HS-27A (cell line): ENCODE measurements at regions not wholly inside any gene's neighbourhood (a gene's known extent, or its start where the extent isn't known, plus 50 kb on each side); places are given as distances from the start of the nearest gene placed in this dataset.
"Not testable (repeated sequence)": the region's sequence is repeated elsewhere in the genome, so short reads cannot be mapped to it uniquely, and the experiment has no call there.

Source experiments
- DNase-seq: peaks from one replicate; pipeline ENCODE4 v3.0.0-alpha.2; 2012; ENCODE audit warnings: low read depth, missing footprints

DNA sequence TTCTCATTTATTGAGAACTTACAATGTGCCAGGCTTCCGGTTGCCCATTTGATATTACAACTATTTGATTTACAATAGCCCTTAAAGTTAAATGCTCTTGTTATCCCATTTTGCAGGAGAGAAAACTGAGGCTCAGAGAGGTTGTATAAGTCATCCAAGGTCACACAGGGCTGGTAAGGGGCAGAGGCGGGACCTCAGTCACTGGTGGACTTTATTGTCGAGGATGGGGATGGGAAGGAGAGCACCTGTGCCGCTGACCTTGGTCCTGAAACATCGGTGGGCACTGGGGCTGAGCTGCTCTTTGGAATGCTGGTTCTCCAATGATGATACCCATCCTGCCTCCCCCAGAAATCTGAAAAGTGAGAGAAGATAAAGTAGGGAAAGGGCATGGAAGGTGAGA, 265.4 kb downstream of the MIAT start:
- DNase-seq, result no peak

DNA sequence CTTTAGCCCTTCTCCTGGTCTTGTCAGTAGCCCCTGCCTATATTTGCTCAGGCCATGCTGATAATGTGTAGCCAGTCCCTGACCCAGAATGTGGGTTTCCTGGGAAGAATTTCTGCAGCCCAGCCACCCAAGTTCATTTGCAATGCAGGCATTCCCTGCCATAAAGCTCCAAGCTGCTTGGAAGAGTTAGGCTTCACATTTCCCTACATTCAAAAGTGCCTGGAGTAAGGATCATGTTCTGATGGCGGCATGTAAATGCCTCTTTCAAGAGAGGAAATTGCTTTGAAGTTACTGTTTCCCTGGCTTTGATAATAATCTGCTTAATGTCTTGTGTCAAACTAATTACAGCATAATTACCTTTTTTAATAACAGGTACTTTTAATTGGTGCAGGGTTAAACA, 266.1 kb downstream of the MIAT start:
- no peak for DNase-seq

DNA sequence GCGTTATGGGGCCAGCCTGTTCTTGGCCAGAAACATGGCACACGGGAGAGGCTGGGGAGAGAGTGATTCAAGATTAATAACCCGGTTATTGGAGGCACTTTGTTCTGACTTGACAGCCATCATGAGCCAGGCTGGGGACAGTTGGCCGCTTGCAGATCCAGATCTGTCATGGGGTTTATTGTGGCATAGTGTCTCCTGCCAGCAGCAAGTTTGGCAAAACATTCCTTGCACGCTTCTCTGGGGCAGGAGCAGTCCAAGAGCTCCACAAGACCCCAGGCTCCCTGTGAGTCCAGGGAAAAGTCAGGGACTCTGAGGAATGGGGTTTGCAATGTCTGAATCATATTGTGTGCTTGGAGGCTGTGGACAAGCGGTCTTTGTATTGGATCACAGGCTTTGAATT, 270.4 kb downstream of the MIAT start:
- DNase-seq, result no peak

DNA sequence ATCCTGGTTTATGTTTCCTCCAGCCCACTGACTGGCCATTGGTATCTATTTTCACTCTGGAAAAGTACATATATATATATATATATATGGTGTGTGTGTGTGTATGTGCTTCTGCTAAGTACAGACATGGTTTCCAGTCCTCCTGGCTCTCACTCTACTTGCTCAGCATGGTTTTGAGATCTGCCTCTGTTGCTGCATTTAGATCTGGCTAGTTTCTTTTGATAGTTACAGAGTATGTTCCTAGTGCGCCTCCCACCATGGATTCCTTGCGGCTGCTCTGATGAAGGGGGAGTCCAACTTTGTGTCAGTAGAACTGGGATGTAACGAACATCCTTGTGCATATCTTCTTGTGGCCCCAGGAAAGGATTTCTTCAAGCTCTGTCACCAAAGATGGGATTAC, 274.1 kb downstream of the MIAT start:
- no peak for DNase-seq

DNA sequence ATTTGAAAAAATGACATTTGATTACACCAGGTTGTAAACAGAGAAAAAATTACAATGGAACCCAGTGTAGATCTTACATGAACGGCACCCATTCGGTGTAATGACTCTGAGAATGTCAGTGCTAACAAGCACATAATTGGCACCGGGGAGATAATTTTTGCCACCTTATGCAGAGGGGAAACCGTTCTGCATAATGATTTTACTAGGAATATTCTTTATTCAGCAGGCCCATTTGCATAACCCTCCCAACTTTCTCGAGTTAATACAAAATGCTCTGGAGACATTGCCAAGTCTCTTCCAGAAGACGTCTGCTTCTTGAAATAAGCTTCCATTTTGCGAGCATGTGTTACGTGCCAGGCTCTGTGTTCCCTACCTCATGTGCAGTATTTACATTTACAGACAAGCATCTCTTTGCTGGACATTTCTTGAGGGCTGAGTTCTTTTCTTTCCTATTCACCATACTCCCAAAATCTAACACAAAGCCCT, 275.8 kb downstream of the MIAT start:
- DNase-seq, result no peak

DNA sequence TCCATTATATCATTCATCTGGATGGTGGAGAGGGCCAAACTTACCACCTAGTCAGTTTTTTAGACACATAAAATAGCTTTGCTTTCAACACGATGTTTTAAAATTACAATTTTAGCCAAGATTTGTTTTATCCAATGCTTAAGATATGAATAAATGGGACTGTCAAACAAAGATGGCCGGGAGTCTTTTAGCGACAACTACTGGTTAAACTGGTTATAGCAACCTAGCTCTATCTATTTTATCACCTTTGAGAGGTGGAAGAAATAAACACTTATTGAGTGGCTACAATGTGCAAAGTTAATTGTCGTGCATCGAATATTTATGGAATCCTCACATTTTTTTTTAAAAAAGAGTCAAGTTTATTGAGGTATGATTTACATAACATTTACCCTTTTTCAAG, 279.8 kb downstream of the MIAT start:
- no peak for DNase-seq

DNA sequence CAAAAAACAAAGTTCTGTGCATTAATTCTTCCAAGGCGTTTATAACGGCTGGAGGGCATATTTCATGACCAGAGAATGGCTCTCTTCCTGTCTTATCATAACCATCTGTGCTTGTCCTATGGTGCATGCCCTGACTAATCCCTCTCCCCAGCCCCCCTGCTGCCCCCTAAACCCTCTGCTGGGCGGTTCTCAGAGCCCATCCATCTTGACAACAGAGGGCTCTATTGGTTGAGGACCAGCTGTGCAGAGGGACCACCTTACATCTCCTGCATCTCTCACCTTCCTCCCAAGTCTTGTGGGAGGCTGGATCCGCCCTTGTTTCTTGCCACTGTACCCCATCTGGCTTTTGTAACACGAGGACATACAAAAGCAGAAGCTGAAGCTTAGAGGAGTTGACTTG, 282.1 kb downstream of the MIAT start:
- no peak for DNase-seq

DNA sequence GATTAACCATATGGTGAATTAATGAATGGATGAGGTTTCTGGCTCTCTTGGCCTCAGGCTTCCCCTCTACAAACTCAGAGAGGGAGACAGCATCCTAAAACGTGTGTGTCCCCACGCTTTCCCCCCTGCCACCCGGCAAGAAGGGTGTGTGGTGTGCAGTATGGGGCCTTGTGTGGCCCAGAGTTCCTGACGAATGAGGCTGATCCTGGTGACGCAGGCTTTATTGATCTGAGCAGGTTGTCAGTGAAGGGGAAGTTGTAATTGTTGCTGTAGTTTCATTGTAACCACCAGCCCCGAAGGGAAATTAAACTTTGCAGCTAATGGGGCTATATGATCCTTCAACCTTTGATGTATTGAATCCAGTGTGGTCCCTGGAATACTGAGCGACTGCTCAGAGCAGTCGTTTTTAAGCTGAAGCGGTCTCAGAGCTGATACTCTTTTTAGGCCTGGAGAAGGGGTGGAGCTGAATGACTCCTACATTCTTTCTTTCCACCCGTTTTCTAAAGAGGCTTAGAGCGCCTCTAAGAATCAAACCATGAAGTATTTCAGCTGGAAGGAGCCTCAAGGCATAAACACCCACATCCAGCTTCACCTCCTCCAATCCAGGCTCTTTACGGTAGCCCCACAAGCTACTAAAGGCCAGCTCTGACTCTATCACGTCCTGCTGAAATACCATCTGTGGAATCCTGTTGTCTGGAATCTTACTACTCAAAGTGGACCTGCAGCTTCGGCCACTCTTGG, 284.7 kb downstream of the MIAT start:
- no peak for DNase-seq

DNA sequence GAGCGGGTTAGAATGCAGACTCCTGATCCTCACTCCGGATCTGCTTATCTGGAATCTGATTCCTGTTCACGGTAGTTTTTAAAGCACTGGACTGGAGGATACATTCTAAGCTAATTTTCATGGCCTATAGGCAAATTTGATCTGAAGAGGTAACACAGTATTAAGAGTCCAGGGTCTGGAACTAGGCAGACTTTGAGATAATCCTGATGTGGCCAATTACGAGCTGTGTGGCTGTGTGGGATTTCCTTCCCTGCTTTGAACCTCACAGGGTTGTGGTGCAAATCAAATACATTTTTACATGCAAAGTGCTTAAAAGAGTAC, 285.2 kb downstream of the MIAT start:
- DNase-seq, result no peak

DNA sequence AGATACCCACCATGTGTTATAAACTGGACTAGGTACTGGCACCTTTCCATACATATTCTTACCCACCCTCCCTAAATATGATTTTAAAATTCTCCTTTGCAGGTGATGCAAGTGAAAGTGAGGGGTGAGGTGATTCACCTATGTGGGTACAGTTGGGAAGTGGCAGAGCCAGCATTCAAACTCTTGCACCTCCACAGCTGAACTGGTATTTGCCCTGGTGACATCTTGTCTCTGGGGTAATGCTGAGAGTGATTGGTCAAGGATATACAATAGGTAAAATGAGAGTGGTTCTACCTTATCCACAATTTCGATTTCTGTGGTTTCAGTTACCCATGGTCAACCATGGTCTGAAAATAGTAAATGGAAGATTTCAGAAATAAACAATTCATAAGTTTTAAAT, 288.2 kb downstream of the MIAT start:
- DNase-seq, result no peak

DNA sequence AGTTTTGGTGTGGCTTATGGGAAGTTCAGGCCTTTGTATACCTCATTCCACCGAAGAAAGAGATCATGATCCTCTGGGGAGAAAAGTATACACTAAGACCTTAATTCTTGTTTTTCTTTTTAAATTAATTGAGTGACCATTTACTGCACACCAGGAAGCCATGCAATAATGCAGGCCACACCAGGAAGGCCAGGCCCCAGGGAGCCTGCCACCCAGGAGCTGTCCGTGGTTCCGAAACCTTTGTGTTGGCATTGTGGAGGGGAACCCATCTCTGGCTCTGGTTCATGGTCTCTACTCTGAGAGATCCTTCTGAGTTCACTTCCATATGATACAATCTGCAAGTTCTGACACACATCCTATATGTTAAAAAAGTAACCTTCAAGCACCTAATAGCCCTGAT, 291.8 kb downstream of the MIAT start:
- peak; percentile 12 for DNase-seq

DNA sequence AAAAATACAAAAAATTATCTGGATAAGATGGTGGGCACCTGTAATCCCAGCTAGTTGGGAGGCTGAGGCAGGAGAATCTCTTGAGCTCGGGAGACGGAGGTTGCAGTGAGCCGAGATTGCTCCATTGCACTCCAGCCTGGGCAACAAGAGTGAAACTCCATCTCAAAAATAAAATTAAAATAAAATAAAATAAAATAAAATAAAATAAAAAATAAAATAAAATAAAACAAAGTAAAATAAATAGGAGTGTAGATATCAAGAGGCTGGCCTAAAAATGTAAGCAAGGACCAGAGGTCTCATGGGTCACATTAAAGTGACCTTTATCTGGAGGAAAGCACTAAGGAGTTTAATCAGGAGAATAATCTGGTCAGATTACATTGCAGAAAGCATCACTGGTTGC, 293.8 kb downstream of the MIAT start:
- DNase-seq, result not testable (repeated sequence)

DNA sequence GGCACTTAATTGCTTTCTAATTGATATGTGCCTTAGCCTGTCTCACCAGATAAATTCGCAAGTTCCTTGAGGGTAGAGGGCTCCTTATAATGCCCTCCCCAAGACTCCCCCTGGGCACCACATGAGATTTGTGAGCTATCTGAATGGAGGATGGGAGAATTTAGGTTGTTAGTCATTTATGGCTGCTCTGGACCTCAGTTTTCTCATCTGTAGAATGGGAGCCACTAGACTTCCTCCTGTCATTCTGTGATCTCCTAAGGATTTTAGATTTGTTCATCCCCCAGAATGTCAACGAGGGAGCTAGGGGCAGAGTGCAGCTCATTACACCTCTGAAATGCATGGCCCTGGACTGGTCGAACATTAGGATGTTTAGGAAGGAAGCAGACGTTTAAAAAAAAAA, 294.6 kb downstream of the MIAT start:
- no peak for DNase-seq

DNA sequence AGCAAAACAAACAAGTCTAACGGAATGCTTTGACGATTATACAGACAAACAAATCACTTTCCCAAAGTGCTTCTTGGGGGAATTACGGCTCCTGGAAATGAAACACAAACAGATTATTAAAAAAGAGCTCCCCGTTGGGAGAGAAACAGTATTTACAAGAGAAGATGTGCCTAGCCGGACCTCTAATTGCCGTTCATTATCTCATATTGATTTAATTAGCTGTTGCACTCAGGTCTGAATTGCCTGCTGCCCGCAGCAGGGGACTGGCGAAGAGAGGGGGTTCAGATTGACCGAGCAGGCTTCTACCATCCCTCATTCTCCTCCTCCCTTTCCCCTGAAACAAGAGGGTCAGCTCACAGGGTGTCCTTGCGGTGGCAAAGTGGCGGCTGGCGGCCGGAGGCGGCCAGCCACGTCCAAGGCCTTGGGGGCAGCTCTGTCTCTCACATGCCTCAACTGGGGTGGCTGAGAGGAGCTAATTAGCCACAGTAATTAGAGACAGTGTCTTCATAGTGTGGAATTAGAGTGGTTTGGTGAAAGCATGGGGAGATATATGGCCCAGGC, 295.1 kb downstream of the MIAT start:
- no peak for DNase-seq

DNA sequence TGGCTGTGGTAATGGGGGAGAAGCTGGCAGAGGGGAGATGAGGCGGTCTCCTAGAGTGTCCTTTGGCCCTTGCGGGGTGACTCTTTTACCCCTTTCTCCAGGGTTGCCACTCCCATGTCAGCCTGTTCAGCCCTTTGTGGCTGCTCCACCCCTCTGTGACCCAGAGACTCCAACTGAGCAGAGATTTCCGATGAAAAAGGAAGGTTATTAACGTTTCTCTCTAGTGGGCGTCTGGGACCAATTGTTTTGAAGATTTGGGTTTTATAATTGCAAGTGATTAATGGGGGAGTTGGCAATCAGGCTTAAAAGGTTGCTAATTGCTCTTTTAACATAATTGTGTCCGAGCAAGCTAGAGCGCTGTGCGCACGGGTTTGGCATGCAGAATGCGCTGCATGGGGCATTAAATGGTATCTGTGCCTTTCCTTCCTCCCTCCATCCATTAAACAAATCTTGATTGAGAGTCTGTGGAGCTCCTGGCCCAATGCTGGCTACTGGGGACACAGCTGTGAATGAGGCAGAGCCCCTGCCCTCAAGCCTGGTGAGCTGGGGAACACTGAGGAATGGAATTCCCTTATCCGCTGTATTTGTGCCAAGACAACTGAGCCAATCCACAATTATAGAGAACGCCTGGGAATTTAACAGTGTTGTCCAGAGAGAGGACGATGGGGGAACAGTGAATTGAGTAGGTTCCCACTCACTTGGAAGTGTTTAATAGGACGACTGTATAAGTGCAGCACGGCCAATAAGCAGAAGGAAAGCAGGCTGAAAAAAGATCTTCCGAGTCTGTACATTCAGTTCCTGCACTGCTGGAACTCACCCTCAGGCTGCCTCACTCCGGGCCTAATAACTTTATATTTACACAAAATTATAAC, 295.9 kb downstream of the MIAT start:
- DNase-seq, result no peak

DNA sequence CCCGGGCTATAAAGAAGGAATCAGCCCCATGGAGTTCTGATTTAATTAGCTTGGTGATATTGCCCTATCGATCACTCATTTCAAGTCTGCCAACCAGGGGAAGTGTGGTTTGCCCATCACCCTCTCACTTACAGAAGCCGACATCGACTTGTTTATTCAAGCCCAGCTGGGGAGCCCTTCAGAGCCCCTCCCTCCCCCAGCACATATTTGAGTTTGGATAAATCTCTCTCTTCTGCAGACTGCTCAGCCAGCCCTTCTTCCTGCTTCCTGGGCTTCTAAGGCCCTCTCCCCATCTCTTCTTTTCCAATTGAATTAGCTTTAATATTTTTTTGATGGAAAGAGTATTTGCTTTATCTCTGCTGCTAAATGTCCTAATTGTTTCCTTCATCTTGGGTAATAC, 299.0 kb downstream of the MIAT start:
- no peak for DNase-seq

DNA sequence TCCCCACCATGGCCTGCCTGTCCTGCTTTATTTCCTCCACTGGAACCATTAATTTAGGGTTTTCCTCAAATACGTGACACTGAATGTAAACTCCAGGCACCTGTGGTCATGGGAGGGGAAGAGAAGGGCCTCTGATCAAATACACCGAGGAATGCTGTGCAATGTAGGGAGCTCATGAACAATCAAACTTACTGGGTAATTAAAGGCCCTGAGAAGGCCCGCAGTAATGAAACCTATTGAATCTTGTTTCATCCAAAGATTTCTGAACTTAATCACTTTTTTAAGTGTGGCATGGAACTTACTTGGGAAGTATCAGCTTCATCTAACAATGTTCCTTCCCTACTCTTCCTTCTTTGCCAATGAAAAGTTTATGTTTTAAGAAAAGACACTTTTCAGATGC, 299.8 kb downstream of the MIAT start:
- DNase-seq, result no peak

DNA sequence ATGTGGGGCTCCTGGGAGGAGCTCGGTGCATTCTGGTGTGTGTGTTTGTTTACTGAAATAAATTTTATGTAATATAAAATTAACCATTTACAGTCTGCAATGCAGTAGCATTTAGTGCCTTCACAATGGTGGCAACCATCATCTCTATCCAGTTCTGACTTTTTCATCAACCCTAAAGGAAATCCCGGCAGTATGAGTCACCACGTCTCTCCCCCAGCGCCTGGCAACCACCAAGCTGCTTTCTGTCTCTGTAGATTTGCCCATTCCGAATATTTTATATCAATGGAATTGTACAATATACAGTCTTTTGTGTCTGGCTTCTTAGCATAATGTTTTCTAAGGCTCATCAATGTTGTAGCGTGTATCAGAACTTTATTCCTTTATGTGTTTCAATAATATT, 300.5 kb downstream of the MIAT start:
- DNase-seq, result no peak

DNA sequence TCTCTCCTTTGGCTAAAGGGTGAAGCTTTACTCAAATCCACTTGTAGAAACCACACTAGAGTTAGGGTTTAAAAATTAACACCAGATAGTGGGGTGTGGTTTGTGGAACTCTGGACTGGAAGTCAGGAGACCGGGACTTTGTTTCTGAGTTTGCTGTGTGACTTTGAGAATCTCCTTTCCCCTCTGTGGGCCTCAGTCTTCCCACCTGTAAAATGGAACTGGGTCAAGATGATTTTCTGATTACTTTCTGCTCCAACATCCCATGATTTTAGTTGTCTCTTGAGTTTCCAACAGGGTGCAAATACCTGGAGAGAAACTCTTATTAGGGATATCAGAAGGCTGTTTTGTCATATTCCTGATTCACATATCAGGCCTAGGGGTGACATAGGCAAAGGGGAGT, 301.0 kb downstream of the MIAT start:
- no peak for DNase-seq

DNA sequence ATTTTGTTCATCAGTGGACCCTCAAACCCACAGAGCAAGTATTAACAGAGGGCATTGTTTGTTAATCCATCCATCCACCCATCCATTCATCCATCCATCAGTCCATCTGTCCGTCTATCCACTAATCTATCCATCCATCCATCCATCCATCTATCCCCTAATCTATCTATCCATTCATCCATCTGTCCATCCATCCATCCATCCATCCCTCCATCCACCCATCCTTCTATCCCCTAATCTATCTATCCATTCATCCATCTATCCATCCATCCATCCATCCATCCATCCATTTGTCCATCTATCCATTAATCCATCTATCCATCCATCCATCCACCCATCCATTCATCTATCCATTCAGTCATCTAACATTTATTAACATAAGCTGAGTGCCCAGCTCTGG, 307.3 kb downstream of the MIAT start:
- DNase-seq, result no peak

DNA sequence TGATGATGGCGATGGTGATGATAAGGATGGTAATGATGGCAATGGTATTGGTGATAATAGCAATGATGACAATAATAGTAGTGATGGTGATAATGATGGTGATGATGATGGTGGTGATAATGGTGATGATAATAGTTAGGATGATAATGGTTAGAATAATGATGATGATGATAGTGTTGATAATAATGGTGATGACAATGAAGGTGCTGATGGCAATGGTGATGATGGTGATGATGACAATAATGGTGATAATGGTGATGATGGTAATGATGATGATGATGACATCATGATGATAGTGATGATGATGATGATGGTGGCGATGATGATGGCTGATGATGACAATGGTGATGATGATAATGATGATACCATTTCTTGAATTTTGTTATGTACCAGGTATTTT, 309.9 kb downstream of the MIAT start:
- DNase-seq, result no peak

DNA sequence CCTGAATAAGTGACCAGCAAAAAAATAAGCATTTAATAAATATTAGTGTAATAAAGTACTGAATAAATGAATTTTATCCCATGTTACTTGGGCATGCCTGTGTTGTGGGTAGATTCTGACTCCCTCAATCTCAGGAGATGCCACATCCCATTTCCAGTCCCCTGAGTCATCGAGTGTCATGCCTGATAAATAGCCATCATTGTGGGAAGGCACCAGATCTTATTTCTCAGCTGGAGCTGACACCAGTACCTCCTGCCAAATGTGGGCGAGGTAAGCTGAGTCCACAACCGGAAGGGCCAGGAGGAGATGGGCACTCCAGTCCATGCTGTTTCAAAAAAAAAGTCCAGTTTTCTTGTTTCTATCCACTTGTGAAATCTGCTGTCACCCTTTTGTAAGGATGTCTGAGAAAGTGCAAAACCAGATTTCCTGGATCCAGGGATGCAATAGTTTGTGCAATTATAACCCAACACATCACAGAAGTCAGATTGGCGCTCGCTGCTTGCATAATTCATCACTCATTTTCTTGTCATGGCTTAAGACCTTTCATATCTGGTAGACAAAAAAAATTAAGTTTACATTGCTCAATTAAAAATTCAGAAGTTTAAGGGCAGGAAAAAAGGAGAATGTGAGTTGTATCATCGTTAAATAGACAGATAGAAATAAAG, 311.6 kb downstream of the MIAT start:
- DNase-seq, result no peak
